ENCODE measurements at regions not wholly inside any gene's neighbourhood (a gene's known extent, or its start where the extent isn't known, plus 50 kb on each side); places are given as distances from the start of the nearest gene placed in this dataset.

- TF ChIP-seq ZBTB21 (CRISPR knock-in tag; IDR thresholded peaks at IDR 0.05; ENCODE audit: borderline replicate concordance) (no peak), CTCF (IDR thresholded peaks at IDR 0.05) (no peak), ZNF138 (CRISPR knock-in tag; conservative IDR thresholded peaks at IDR 0.05) (no peak), PRDM15 (CRISPR knock-in tag; IDR thresholded peaks at IDR 0.05) (no peak), E2F4 (CRISPR knock-in tag; IDR thresholded peaks at IDR 0.05; ENCODE audit: borderline replicate concordance, low read depth) (no peak), ATF3 (CRISPR knock-in tag; conservative IDR thresholded peaks at IDR 0.05) (no peak), NR2C2 (CRISPR knock-in tag; IDR thresholded peaks at IDR 0.05) (no peak), IRF1 (CRISPR knock-in tag; IDR thresholded peaks at IDR 0.05) (no peak), FOXJ3 (CRISPR knock-in tag; IDR thresholded peaks at IDR 0.05; ENCODE audit: borderline replicate concordance) (no peak), ELF4 (CRISPR knock-in tag; IDR thresholded peaks at IDR 0.05; ENCODE audit: low read depth) (no peak), MAX (CRISPR knock-in tag; IDR thresholded peaks at IDR 0.05) (no peak), USF2 (CRISPR knock-in tag; IDR thresholded peaks at IDR 0.05) (no peak), SP1 (CRISPR knock-in tag; conservative IDR thresholded peaks at IDR 0.05) (no peak), E2F5 (CRISPR knock-in tag; IDR thresholded peaks at IDR 0.05) (no peak)
These were observed 243.8 kb upstream of the ADAMTSL1 start for GRCh38 chr9:18229992-18230676.

Measured in WTC11 (cell line).